ENCODE measurements at regions not wholly inside any gene's neighbourhood (a gene's known extent, or its start where the extent isn't known, plus 50 kb on each side); places are given as distances from the start of the nearest gene placed in this dataset.

- no peaks in the 10 kb centered on the region for H3K27me3 ChIP-seq (replicated peaks in 1 of 2; ENCODE audit: control insufficient read depth in 2 of 2, insufficient read depth in 2 of 2, low read length in 1 of 2)
- intact Hi-C loops (cut with micrococcal nuclease; ENCODE audit: unreplicated experiment) (no loop called here), in situ Hi-C loops (cut with MboI) (no loop called here)
- no peaks in the 10 kb centered on the region for H3K79me2 ChIP-seq (ENCODE audit: control insufficient read depth, insufficient read depth, low read length)
- ChIA-PET SMC1A (ENCODE audit: uncharacterized antibody, unreplicated experiment) (interaction anchor here (0.6 to 5.9 kb wide), 9 partner anchors 11 to 44 kb away, joined by 3 to 58 read pairs (median 4); no protein-coding TSS in a partner anchor), POLR2A (interaction anchor here (0.8 to 1.3 kb wide), 5 partner anchors 15 to 73 kb away, joined by 3 to 5 read pairs (median 4); partner anchors contain the start of gene CD93), RAD21 (ENCODE audit: unreplicated experiment) (interaction anchor here (0.9 to 2.7 kb wide), 9 partner anchors 10 to 70 kb away, joined by 3 to 12 read pairs (median 4); no protein-coding TSS in a partner anchor), CTCF (interaction anchor here (1.0 to 2.4 kb wide), 4 partner anchors 9 to 99 kb away, joined by 3 to 6 read pairs (median 5); no protein-coding TSS in a partner anchor)
- H3K4me1 ChIP-seq (ENCODE audit: control insufficient read depth, insufficient read depth, low read length): peaks cover 31% of the 10 kb centered on the region
- ATAC-seq: no peak
- no peaks in the 10 kb centered on the region for H4K20me1 ChIP-seq (ENCODE audit: control insufficient read depth, insufficient read depth)
- H3K9ac ChIP-seq (ENCODE audit: control insufficient read depth, insufficient read depth, low read length): no peak overlapping the region
- H3K36me3 ChIP-seq (ENCODE audit: control insufficient read depth in 2 of 2, insufficient read depth in 2 of 2, low read length in 1 of 2): no peaks in the 10 kb centered on the region
- 19% methylated on average over 3 of the region's 3 CpGs for WGBS (ENCODE audit: insufficient coverage, insufficient replicate concordance, low lambda C conversion rate, missing lambda C conversion rate)
- no peak overlapping the region for H3K4me2 ChIP-seq (ENCODE audit: control insufficient read depth, insufficient read depth)
- H3K4me3 ChIP-seq: no peak overlapping the region
- H3K27ac ChIP-seq (ENCODE audit: control insufficient read depth, insufficient read depth): no peak overlapping the region; the same call in 1 of the 2 replicates
- no peak for DNase-seq (ENCODE audit: low read depth, low spot score)
- FAIRE-seq: no peak
- TF ChIP-seq NFYB (IDR thresholded peaks at IDR 0.05; ENCODE audit: insufficient read depth, low read depth, low read length): no peak
- TF ChIP-seq HDAC6 (IDR thresholded peaks at IDR 0.05; ENCODE audit: unreplicated experiment): no peak
- no peaks in the 10 kb centered on the region for H3K9me3 ChIP-seq (replicated peaks; ENCODE audit: control insufficient read depth, insufficient read depth, low read length)
- BruUV-seq (replicated peaks): no TSS peak
- no peak overlapping the region for H2AFZ ChIP-seq (ENCODE audit: control insufficient read depth, low read depth, low read length)
Measured at GRCh38 chr20:23159256-23159946, 73.3 kb upstream of the CD93 start.

- in situ Hi-C loops (cut with MboI): no loop called here
- no peak for FAIRE-seq
Measured at GRCh38 chr20:23157734-23158133, 71.6 kb upstream of the CD93 start.

More at GRCh38 chr20:23157734-23158133, 71.6 kb upstream of the CD93 start:
- DNase-seq (ENCODE audit: low read depth, low spot score): no peak
- intact Hi-C loops (cut with micrococcal nuclease; ENCODE audit: unreplicated experiment): no loop called here
- Histone ChIP-seq H3K27me3 (replicated peaks in 1 of 2; ENCODE audit: control insufficient read depth in 2 of 2, insufficient read depth in 2 of 2, low read length in 1 of 2) (no peaks in the 10 kb centered on the region), H4K20me1 (ENCODE audit: control insufficient read depth, insufficient read depth) (no peaks in the 10 kb centered on the region), H3K27ac (ENCODE audit: control insufficient read depth, insufficient read depth) (no peak overlapping the region), H3K9me3 (replicated peaks; ENCODE audit: control insufficient read depth, insufficient read depth, low read length) (no peaks in the 10 kb centered on the region), H2AFZ (ENCODE audit: control insufficient read depth, low read depth, low read length) (no peak overlapping the region), H3K36me3 (ENCODE audit: control insufficient read depth in 2 of 2, insufficient read depth in 2 of 2, low read length in 1 of 2) (no peaks in the 10 kb centered on the region), H3K4me2 (ENCODE audit: control insufficient read depth, insufficient read depth) (no peak overlapping the region), H3K4me1 (ENCODE audit: control insufficient read depth, insufficient read depth, low read length) (peaks cover 31% of the 10 kb centered on the region), H3K9ac (ENCODE audit: control insufficient read depth, insufficient read depth, low read length) (no peak overlapping the region), H3K4me3 (no peak overlapping the region), H3K79me2 (ENCODE audit: control insufficient read depth, insufficient read depth, low read length) (no peaks in the 10 kb centered on the region)
- ATAC-seq: no peak
- POLR2A ChIA-PET: interaction anchor here (0.5 kb wide), 1 partner anchor 279 kb away, joined by 3 read pairs; no protein-coding TSS in a partner anchor
- RAD21 ChIA-PET (ENCODE audit: unreplicated experiment): interaction anchor here (1.1 to 2.7 kb wide), 6 partner anchors 8 to 39 kb away, joined by 3 to 12 read pairs (median 6); no protein-coding TSS in a partner anchor
- TF ChIP-seq ZNF592 (IDR thresholded peaks at IDR 0.05): no peak
- no peak for TF ChIP-seq PML (IDR thresholded peaks at IDR 0.05; ENCODE audit: low read length)
- SMC1A ChIA-PET (ENCODE audit: uncharacterized antibody, unreplicated experiment): interaction anchor here (0.9 to 5.9 kb wide), 7 partner anchors 9 to 45 kb away, joined by 3 to 58 read pairs (median 5); no protein-coding TSS in a partner anchor
- 72% methylated on average over 13 of the region's 15 CpGs for WGBS (ENCODE audit: insufficient coverage, insufficient replicate concordance, low lambda C conversion rate, missing lambda C conversion rate)
- BruUV-seq (replicated peaks): no TSS peak
- CTCF ChIA-PET: interaction anchor here (1.3 to 2.4 kb wide), 3 partner anchors 8 to 98 kb away, joined by 3 to 6 read pairs (median 4); no protein-coding TSS in a partner anchor

Data from GM12878 (cell line).